GM20000 (cell line): ENCODE measurements at regions not wholly inside any gene's neighbourhood (a gene's known extent, or its start where the extent isn't known, plus 50 kb on each side); places are given as distances from the start of the nearest gene placed in this dataset.
"Not testable (repeated sequence)": the region's sequence is repeated elsewhere in the genome, so short reads cannot be mapped to it uniquely, and the experiment has no call there.

ENCODE experiments used
- DNase-seq: peaks from one replicate; pipeline ENCODE4 v3.0.0; 2012; ENCODE audit warnings: low spot score
- CTCF ChIP-seq: IDR thresholded peaks from 2 replicates; pipeline ENCODE4 v1.5.1; 2012; ENCODE audit warnings: mild to moderate bottlenecking, control low read depth; ENCODE audit errors: extremely low read depth, missing control alignments

GRCh38 chr1:761791-762190 lies 75.3 kb upstream of the OR4F16 start:
- DNase-seq, result not testable (repeated sequence)

GRCh38 chr1:771449-771848 lies 85.0 kb upstream of the OR4F16 start:
- DNase-seq, result not testable (repeated sequence)

GRCh38 chr1:777480-778180 lies 91.2 kb upstream of the OR4F16 start:
- not testable (repeated sequence) for DNase-seq

- DNase-seq, result peak; percentile 92
Observed at GRCh38 chr1:778451-779278, 92.2 kb upstream of the OR4F16 start.

GRCh38 chr1:779621-780020 lies 93.2 kb upstream of the OR4F16 start:
- DNase-seq, result not testable (repeated sequence)

GRCh38 chr1:788835-789234 lies 102.4 kb upstream of the OR4F16 start:
- no peak for DNase-seq
- TF ChIP-seq CTCF, result no peak

GRCh38 chr1:789606-790005 lies 103.2 kb upstream of the OR4F16 start:
- not testable (repeated sequence) for DNase-seq

GRCh38 chr1:790388-790930 lies 104.0 kb upstream of the OR4F16 start:
- not testable (repeated sequence) for DNase-seq

GRCh38 chr1:794310-794709 lies 107.9 kb upstream of the OR4F16 start:
- not testable (repeated sequence) for DNase-seq

GRCh38 chr1:794918-795584 lies 108.6 kb upstream of the OR4F16 start:
- not testable (repeated sequence) for DNase-seq

GRCh38 chr1:797649-798048 lies 111.2 kb upstream of the OR4F16 start:
- DNase-seq, result not testable (repeated sequence)

GRCh38 chr1:800397-800796 lies 113.9 kb upstream of the OR4F16 start:
- DNase-seq, result not testable (repeated sequence)

GRCh38 chr1:804378-805115 lies 118.1 kb upstream of the OR4F16 start:
- not testable (repeated sequence) for DNase-seq

GRCh38 chr1:805310-805709 lies 118.4 kb upstream of the SAMD11 start:
- DNase-seq, result not testable (repeated sequence)

- not testable (repeated sequence) for DNase-seq
Observed at GRCh38 chr1:807066-807465, 116.7 kb upstream of the SAMD11 start.

GRCh38 chr1:807699-808390 lies 115.9 kb upstream of the SAMD11 start:
- DNase-seq, result not testable (repeated sequence)

- not testable (repeated sequence) for DNase-seq
Observed at GRCh38 chr1:810949-811348, 112.8 kb upstream of the SAMD11 start.

- DNase-seq, result not testable (repeated sequence)
Observed at GRCh38 chr1:812535-813127, 111.1 kb upstream of the SAMD11 start.

GRCh38 chr1:814543-814942 lies 109.2 kb upstream of the SAMD11 start:
- not testable (repeated sequence) for DNase-seq
